Tibial nerve (tissue), 3 donors: ENCODE measurements at regions not wholly inside any gene's neighbourhood (a gene's known extent, or its start where the extent isn't known, plus 50 kb on each side); places are given as distances from the start of the nearest gene placed in this dataset.
"Not testable (repeated sequence)": the region's sequence is repeated elsewhere in the genome, so short reads cannot be mapped to it uniquely, and the experiment has no call there.

ENCODE experiments used
- POLR2A ChIP-seq, 2 donors: fragments of 450-650 bp; IDR thresholded peaks; one replicate each; pipeline ENCODE4 v1.6.1; 2017; ENCODE audit warnings: antibody characterized with exemption in 2 of 2, mild to moderate bottlenecking in 2 of 2, moderate library complexity in 2 of 2
- TF ChIP-seq, protein P1 (sequence below), 5 experiments: fragments of 200-600 bp in 3 of 5; fragments of 450-650 bp in 2 of 5; sonication (generic) in 3 of 5; IDR thresholded peaks; one replicate each; pipeline ENCODE4 v1.5.1; 2016 to 2019; ENCODE audit warnings: antibody characterized with exemption in 5 of 5, mild to moderate bottlenecking in 3 of 5, moderate library complexity in 2 of 5

DNA sequence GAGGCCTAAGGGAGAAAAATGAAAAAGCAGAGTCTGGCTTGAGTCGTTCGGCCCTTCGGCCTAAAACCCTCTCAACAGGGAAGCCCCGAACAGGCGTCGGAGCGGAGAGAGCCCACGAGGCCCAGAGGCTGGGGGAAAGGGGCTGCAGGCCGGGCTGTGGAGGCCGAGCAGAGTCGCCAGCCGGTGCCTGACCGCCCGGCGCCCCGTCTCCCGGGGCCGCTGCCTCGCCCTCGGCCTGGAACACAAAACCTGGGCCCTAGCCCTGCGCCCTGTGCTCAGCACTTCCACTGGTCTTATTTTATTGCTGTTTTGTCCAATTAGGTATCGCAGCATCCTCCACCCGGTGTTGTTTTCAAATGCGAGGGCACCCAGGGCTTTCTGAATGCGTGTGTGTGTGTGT is 110.1 kb upstream of the FOXD4L5 start:
- TF ChIP-seq, protein P1, sequence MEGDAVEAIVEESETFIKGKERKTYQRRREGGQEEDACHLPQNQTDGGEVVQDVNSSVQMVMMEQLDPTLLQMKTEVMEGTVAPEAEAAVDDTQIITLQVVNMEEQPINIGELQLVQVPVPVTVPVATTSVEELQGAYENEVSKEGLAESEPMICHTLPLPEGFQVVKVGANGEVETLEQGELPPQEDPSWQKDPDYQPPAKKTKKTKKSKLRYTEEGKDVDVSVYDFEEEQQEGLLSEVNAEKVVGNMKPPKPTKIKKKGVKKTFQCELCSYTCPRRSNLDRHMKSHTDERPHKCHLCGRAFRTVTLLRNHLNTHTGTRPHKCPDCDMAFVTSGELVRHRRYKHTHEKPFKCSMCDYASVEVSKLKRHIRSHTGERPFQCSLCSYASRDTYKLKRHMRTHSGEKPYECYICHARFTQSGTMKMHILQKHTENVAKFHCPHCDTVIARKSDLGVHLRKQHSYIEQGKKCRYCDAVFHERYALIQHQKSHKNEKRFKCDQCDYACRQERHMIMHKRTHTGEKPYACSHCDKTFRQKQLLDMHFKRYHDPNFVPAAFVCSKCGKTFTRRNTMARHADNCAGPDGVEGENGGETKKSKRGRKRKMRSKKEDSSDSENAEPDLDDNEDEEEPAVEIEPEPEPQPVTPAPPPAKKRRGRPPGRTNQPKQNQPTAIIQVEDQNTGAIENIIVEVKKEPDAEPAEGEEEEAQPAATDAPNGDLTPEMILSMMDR (IDR thresholded peaks at IDR 0.05), result not testable (repeated sequence)
- not testable (repeated sequence) for TF ChIP-seq POLR2A (IDR thresholded peaks at IDR 0.05)
